GM18511 (cell line): ENCODE measurements at regions not wholly inside any gene's neighbourhood (a gene's known extent, or its start where the extent isn't known, plus 50 kb on each side); places are given as distances from the start of the nearest gene placed in this dataset.

ENCODE experiments used
- ATAC-seq: cut with Tn5 transposase; IDR thresholded peaks from one replicate; pipeline ENCODE4 v1.9.1; 2021; ENCODE audit warnings: mild to moderate bottlenecking, moderate library complexity; ENCODE audit not compliant: unreplicated experiment

DNA sequence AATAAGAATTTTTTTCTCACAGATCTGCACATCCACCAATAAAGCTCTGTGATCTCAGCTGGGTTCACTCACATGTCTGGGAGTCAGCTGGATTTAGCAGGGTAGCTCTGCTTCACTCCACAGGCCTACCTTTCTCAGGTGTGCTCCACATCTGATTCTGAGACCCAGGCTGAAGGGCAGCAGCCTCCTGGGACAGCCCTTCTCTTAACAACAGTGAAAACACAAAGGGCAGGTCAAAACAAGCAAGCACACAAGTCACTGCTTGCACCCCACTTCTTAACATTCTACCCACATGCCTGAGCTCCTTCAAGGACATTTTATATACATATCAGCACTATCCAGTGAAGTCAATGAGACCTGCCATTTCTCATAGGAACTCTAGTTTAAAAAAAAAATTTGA lies 96.0 kb upstream of the MAP3K4 start:
- ATAC-seq: no peak

DNA sequence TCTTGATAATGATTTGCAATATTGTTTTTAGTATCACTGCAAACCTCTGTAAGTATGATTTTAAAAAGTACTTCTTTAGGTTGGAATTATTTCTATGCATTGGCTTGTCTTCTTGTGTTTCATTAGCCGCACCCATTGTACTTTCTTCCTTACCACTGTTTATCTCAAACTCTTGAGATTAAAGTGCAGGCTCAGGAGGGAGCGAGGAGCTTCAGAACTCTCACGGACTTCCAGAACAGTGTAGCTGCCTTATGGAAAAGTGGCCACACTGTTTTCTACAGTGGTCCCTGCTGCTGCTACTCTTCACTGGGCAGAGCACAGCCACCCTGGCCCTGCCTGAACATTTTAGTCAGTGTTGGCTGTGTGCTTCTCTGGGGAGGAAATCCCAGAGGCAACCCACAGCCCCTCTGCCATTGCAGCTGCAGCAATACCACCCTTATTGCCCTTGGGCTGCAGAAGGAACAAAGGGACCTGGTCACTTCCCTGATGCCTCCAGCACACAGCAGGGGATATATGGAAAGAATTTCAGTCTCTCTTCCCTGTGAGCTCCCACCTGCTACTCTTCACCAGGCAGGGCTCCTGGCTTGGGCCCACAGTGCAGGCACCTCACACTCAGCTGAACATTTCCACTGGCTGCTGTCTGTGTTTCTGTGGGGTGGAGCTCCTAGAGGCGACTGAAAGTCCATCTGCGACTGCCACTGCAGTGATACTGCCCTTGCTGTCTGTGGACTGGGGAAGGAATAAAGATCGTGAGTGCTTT lies 91.7 kb upstream of the MAP3K4 start:
- ATAC-seq: no peak

DNA sequence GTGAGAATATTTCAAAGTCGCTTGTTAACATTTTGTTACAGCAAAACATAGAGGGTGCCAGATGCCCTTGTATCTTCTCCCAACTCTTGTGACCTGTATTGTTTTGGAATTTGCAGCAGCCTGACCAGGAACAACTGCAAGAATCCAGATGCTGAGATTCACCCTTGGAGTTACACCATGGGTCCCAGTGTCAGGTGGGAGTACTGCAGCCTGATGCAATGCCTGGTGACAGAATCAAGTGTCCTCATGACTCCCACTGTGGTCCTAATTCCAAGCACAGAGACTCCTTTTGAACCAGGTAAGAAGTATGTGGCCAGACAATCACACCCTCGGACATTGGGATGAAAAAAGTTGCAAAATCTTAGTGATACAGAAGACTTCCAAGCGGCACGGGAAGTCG lies 79.6 kb upstream of the MAP3K4 start:
- no peak for ATAC-seq

- no peak for ATAC-seq
Observed at GRCh38 chr6:160912411-160912810, 79.2 kb upstream of the MAP3K4 start.

DNA sequence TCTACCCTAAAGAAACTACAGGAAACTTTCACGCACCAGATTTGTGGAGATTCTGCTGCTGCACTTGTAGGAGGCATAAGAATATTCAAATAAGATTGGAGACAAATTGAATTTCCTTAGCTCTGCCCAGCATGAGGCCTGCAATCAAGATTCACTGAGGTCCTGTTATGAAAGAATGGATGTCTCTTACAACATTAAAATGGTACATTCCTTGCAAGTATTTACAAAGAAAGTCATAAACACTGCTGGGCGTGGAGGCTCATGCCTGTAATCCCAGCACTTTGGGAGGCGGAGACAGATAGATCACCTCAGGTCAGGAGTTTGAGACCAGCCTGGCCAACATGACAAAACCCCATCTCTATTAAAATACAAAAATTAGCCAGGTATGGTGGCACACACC lies 74.0 kb upstream of the MAP3K4 start:
- ATAC-seq: no peak

DNA sequence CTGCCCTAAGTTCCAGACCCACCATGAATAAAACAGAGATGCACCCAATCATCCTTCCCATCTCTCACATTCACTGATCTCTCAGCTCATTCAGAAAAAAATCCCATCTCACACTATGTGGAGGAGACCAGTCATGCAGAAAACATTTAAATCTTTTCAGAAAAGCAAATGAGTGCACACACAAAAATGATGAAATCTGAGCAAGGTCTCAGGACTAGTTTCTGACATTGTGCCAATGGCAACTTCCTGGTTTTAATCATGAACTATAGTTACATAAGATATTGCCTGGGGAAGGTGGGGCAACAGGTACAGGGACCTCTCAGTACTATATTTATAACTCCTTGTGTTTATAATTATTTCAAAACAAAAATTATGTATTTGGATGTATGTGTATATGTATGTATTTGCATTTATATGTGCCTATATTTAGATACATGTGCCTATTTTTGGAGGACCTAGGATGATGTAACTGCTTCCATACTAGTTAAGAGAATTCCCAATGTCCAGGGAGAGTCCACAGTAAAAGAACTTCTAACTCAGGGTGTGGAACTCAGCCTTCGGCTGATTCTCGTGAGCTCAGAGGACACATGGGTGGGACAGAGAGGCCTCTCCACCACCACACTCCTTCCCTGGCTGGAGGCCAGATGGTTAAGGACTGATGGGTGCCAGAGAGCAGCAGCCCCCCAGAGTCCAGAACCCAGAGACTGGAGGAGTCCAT lies 71.7 kb upstream of the MAP3K4 start:
- peak; percentile 65 for ATAC-seq

DNA sequence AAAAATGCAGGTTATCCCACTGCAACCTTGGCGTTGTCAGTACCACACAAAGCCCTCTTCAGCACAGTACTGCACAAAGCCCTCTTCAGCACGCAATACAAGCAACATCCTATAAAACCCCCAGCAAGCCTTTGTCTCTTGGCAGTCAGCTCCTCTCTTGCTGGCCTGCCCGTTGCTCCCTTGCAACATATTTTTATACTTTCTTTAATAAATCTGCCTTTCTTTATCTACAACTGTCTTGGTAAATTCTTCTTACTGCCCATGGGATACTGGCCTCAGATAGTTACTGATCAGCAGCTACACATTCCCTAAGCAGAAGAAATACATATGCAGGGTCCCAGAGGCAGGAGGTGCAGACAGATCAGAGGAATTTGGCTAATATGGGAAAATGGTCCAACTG lies 70.5 kb upstream of the MAP3K4 start:
- ATAC-seq: no peak

GRCh38 chr6:160926281-160927276 lies 65.0 kb upstream of the MAP3K4 start:
- ATAC-seq: no peak

DNA sequence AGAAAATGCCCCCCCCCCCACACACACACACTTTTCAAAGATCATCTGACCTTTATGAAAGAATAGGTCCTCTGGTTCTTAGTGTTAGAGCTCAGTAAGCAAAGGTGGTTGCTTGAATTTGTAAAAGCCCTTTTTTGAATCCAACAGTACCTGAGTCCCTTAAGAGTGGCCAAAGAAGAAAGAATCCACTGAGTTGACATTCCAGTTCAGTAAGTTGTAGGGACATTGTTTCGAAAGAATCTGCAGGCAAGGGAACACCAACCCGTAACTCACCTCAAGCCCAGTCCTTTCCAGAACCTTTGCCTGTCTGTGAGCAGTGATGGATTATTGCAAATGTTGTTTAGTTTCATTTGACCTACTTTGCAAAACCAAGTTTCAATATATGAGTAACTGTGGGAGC lies 64.2 kb upstream of the MAP3K4 start:
- no peak for ATAC-seq

DNA sequence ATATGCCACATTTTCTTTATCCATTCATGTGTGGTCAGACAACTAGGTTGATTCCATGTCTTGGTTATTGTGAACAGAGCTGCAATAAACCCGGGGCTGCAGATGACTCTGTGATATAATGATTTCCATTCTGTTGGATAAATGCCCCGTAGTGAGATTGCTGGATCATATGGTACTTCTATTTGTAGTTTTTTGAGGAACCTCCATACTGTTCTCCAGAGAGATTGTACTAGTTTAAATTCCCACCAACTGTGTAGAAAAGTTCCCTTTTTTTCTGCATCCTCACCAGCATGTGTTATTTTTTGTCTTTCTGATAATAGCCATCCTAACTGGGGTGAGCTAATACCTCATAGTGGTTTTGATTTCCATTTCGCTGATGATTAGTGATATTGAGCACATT lies 62.2 kb upstream of the MAP3K4 start:
- no peak for ATAC-seq

DNA sequence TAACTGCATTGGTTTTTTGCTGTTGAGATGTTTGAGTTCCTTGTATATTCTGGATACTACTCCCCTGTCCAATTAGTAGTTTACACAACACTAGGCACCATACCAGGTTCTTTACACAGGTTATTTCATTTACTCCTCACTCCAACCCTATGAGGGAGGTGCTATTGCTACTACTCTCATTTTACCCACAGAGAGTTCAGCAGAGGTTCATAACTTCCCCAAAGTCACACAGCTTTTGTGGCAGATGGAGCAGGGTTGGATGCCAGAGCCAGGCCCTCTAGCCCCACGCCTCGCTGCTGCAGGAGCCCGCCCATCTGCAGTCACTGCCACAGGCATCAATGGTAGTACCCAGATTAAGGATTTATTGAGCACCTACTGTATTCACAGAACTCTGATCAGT lies 61.7 kb upstream of the MAP3K4 start:
- no peak for ATAC-seq

DNA sequence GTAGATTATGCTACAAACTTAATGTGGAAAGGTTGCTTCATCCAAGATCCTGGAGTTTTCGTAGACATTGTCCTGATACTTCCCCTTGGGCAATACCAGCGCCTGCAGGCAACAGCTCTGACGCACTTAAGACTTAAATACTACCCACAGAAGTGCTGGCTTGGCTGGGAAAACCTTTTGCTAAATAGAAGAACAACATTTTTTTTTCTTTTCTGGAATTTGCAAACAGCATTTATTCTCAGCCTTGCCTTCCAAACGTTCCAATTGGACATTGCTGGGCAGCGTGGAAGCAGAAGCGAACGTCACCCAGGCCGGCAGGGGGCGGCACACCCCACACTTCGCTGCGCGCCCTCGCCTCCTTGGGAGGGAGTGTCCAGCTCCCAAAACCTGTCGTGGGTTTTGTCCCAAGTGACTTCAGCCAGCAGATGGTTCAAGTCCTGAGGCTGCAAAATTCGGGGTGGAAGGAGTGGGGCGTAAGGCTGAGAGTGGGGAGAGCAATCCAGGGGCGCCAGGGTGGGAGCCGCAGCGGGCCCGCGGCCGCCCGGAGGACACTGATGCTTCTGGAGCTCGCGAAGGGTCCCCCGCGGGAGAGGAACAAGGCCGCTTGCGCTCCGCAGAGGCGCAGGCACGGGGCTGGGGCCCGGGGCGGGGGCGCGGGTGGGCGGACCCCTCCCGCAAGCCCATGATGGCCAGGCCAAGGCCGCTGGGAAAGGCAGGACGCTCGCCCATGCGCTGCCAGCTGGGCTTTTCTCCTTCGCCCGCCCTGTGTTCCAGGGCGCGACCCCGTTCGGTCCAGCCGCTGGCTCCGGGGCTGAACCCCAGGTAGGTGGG lies 60.8 kb upstream of the MAP3K4 start:
- ATAC-seq: peak; percentile 87

- ATAC-seq: peak; percentile 12
Observed at GRCh38 chr6:160931378-160932310, 59.9 kb upstream of the MAP3K4 start.

DNA sequence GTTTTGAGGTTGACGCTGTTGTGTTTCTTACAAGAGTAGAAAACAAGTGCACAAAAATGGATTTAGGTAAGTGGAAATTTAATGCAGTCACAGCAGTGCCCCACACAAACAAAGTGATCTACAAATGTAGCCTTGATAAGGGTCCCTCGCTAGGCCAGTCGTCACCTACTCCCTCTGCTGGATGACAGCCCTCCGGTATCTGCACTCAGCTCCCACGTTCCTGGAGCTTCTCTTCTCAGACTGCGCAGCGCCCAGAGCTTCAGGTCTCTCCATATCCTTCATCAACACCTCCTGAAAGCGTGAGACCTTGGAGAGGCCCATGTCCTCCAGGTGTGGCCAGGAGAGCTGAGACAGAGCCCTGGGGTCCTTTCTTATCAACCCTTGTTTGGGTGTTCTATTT lies 58.3 kb upstream of the MAP3K4 start:
- no peak for ATAC-seq

- no peak for ATAC-seq
Observed at GRCh38 chr6:160934157-160934556, 57.4 kb upstream of the MAP3K4 start.

DNA sequence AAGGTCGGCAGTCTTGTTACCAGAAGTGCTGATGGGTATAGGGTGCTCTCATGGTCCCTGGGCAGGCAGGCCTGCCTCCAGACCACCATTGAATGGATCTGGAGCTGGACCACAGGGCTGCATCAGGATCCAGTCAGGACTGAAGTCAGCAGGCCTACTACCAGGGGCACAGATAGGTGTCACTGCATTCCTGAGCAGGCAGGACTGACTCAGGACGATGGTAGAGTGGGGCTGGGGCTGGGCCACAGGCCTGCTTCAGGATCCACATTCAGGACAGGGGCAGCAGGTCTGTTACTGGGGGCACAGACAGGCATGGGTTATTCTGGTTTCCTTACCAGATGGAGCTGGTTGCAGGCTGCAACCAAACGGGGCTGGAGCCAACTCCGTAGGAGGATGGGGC lies 51.4 kb upstream of the MAP3K4 start:
- no peak for ATAC-seq
